ENCODE measurements at regions not wholly inside any gene's neighbourhood (a gene's known extent, or its start where the extent isn't known, plus 50 kb on each side); places are given as distances from the start of the nearest gene placed in this dataset.
A peak's percentile ranks its signal among the peaks of the same experiment; 100 is the strongest.
"Not testable (repeated sequence)": the region's sequence is repeated elsewhere in the genome, so short reads cannot be mapped to it uniquely, and the experiment has no call there.

- intact Hi-C loops (cut with DNase I), result loop anchor here in 1 of 2 donors (2.0 to 5.0 kb wide), 3 partner anchors 61 to 104 kb away; partner anchors contain the start of gene EEPD1
These were observed 104.7 kb upstream of the EEPD1 start for GRCh38 chr7:36048141-36048901.

GRCh38 chr7:36048902-36049240 is 104.2 kb upstream of the EEPD1 start:
- intact Hi-C loops (cut with DNase I), result loop anchor here in 1 of 2 donors (2.0 to 5.0 kb wide), 3 partner anchors 62 to 104 kb away; partner anchors contain the start of gene EEPD1
- H3K27me3 ChIP-seq (ENCODE audit: control insufficient read depth in 1 of 2, insufficient read depth in 2 of 2, low read length in 1 of 2), result no peaks in the 10 kb centered on the region
- no peak overlapping the region for H3K27ac ChIP-seq (ENCODE audit: low read depth in 1 of 2, low read length in 2 of 2)
- WGBS, 2 donors, result 33 to 37% methylated on average over 2 of the region's 2 CpGs
- no peaks in the 10 kb centered on the region for H3K9me3 ChIP-seq (ENCODE audit: control insufficient read depth, low read length)
- H3K36me3 ChIP-seq (ENCODE audit: control insufficient read depth in 1 of 2, insufficient read depth in 2 of 2, low read length in 1 of 2), result no peaks in the 10 kb centered on the region
- peaks cover 10 to 15% of the 10 kb centered on the region in 2 donors for H3K4me1 ChIP-seq (ENCODE audit: control insufficient read depth in 1 of 2, insufficient read depth in 2 of 2, low read length in 2 of 2)
- DNase-seq (no peak), ATAC-seq (ENCODE audit: low FRiP score) (no peak)
- H3K4me3 ChIP-seq (ENCODE audit: low read length in 2 of 2), result no peak overlapping the region

More at GRCh38 chr7:36048141-36048901, 104.7 kb upstream of the EEPD1 start:
- peak; percentile 77 for ATAC-seq (ENCODE audit: low FRiP score)
- 3 to 7% methylated on average over 5 of the region's 5 CpGs for WGBS, 2 donors
- Histone ChIP-seq H3K36me3 (ENCODE audit: control insufficient read depth in 1 of 2, insufficient read depth in 2 of 2, low read length in 1 of 2) (no peaks in the 10 kb centered on the region), H3K9me3 (ENCODE audit: control insufficient read depth, low read length) (no peaks in the 10 kb centered on the region), H3K27me3 (ENCODE audit: control insufficient read depth in 1 of 2, insufficient read depth in 2 of 2, low read length in 1 of 2) (no peaks in the 10 kb centered on the region), H3K4me3 (ENCODE audit: low read length in 2 of 2) (no peak overlapping the region), H3K27ac (ENCODE audit: low read depth in 1 of 2, low read length in 2 of 2) (peak overlapping the region in 1 of 2 donors; percentile 19), H3K4me1 (ENCODE audit: control insufficient read depth in 1 of 2, insufficient read depth in 2 of 2, low read length in 2 of 2) (peaks cover 10 to 15% of the 10 kb centered on the region in 2 donors)
- DNase-seq, result no peak

- DNase-seq, result no peak
- no peak overlapping the region for H3K27ac ChIP-seq (ENCODE audit: low read depth in 1 of 2, low read length in 2 of 2)
- no peaks in the 10 kb centered on the region for H3K9me3 ChIP-seq (ENCODE audit: control insufficient read depth, low read length)
- WGBS, 2 donors, result 52 to 65% methylated on average over 4 of the region's 4 CpGs
- H3K4me1 ChIP-seq (ENCODE audit: control insufficient read depth in 1 of 2, insufficient read depth in 2 of 2, low read length in 2 of 2), result peaks cover 0 to 9% of the 10 kb centered on the region in 2 donors
- H3K4me3 ChIP-seq (ENCODE audit: low read length in 2 of 2), result no peak overlapping the region
- no peaks in the 10 kb centered on the region for H3K36me3 ChIP-seq (ENCODE audit: control insufficient read depth in 1 of 2, insufficient read depth in 2 of 2, low read length in 1 of 2)
- ATAC-seq (ENCODE audit: low FRiP score), result no peak
- intact Hi-C loops (cut with DNase I), result no loop called here
- peaks cover 0 to 2% of the 10 kb centered on the region in 2 donors for H3K27me3 ChIP-seq (ENCODE audit: control insufficient read depth in 1 of 2, insufficient read depth in 2 of 2, low read length in 1 of 2)
These were observed 101.6 kb upstream of the EEPD1 start for GRCh38 chr7:36051501-36051900.

- H3K9me3 ChIP-seq (ENCODE audit: control insufficient read depth, low read length), result no peaks in the 10 kb centered on the region
- H3K36me3 ChIP-seq (ENCODE audit: control insufficient read depth in 1 of 2, insufficient read depth in 2 of 2, low read length in 1 of 2), result no peaks in the 10 kb centered on the region
- H3K27ac ChIP-seq (ENCODE audit: low read depth in 1 of 2, low read length in 2 of 2), result no peak overlapping the region
- H3K4me1 ChIP-seq (ENCODE audit: control insufficient read depth in 1 of 2, insufficient read depth in 2 of 2, low read length in 2 of 2), result peaks cover 0 to under 1% of the 10 kb centered on the region in 2 donors
- intact Hi-C loops (cut with DNase I), result no loop called here
- no peak for DNase-seq
- H3K4me3 ChIP-seq (ENCODE audit: low read length in 2 of 2), result no peak overlapping the region
- WGBS, 2 donors, result 73 to 77% methylated on average over 3 of the region's 3 CpGs
- ATAC-seq (ENCODE audit: low FRiP score), result no peak
- peaks cover 0 to 2% of the 10 kb centered on the region in 2 donors for H3K27me3 ChIP-seq (ENCODE audit: control insufficient read depth in 1 of 2, insufficient read depth in 2 of 2, low read length in 1 of 2)
These were observed 99.5 kb upstream of the EEPD1 start for GRCh38 chr7:36053589-36053988.

- no peak overlapping the region for H3K27ac ChIP-seq (ENCODE audit: low read depth in 1 of 2, low read length in 2 of 2)
- H3K36me3 ChIP-seq (ENCODE audit: control insufficient read depth in 1 of 2, insufficient read depth in 2 of 2, low read length in 1 of 2), result no peaks in the 10 kb centered on the region
- intact Hi-C loops (cut with DNase I), result no loop called here
- WGBS, 2 donors, result 81 to 89% methylated on average over 2 of the region's 2 CpGs
- H3K4me1 ChIP-seq (ENCODE audit: control insufficient read depth in 1 of 2, insufficient read depth in 2 of 2, low read length in 2 of 2), result no peaks in the 10 kb centered on the region
- no peak for DNase-seq
- ATAC-seq (ENCODE audit: low FRiP score), result no peak
- H3K9me3 ChIP-seq (ENCODE audit: control insufficient read depth, low read length), result no peaks in the 10 kb centered on the region
- H3K27me3 ChIP-seq (ENCODE audit: control insufficient read depth in 1 of 2, insufficient read depth in 2 of 2, low read length in 1 of 2), result peaks cover 0 to 2% of the 10 kb centered on the region in 2 donors
- H3K4me3 ChIP-seq (ENCODE audit: low read length in 2 of 2), result no peak overlapping the region
These were observed 98.4 kb upstream of the EEPD1 start for GRCh38 chr7:36054637-36055036.

GRCh38 chr7:36055207-36055606 is 97.8 kb upstream of the EEPD1 start:
- Histone ChIP-seq H3K9me3 (ENCODE audit: control insufficient read depth, low read length) (no peaks in the 10 kb centered on the region), H3K36me3 (ENCODE audit: control insufficient read depth in 1 of 2, insufficient read depth in 2 of 2, low read length in 1 of 2) (no peaks in the 10 kb centered on the region), H3K27ac (ENCODE audit: low read depth in 1 of 2, low read length in 2 of 2) (no peak overlapping the region), H3K4me1 (ENCODE audit: control insufficient read depth in 1 of 2, insufficient read depth in 2 of 2, low read length in 2 of 2) (no peaks in the 10 kb centered on the region), H3K27me3 (ENCODE audit: control insufficient read depth in 1 of 2, insufficient read depth in 2 of 2, low read length in 1 of 2) (peaks cover 0 to 2% of the 10 kb centered on the region in 2 donors), H3K4me3 (ENCODE audit: low read length in 2 of 2) (no peak overlapping the region)
- intact Hi-C loops (cut with DNase I), result no loop called here
- WGBS, 2 donors, result 92 to 95% methylated on average over 4 of the region's 4 CpGs
- DNase-seq (no peak), ATAC-seq (ENCODE audit: low FRiP score) (no peak)

GRCh38 chr7:36057323-36057722 is 95.7 kb upstream of the EEPD1 start:
- ATAC-seq (ENCODE audit: low FRiP score) (no peak), DNase-seq (no peak)
- H3K9me3 ChIP-seq (ENCODE audit: control insufficient read depth, low read length), result no peaks in the 10 kb centered on the region
- intact Hi-C loops (cut with DNase I), result no loop called here
- H3K27me3 ChIP-seq (ENCODE audit: control insufficient read depth in 1 of 2, insufficient read depth in 2 of 2, low read length in 1 of 2), result peaks cover 0 to 2% of the 10 kb centered on the region in 2 donors
- WGBS, 2 donors, result 69 to 81% methylated on average over 4 of the region's 4 CpGs
- H3K27ac ChIP-seq (ENCODE audit: low read depth in 1 of 2, low read length in 2 of 2), result no peak overlapping the region
- H3K36me3 ChIP-seq (ENCODE audit: control insufficient read depth in 1 of 2, insufficient read depth in 2 of 2, low read length in 1 of 2), result no peaks in the 10 kb centered on the region
- H3K4me1 ChIP-seq (ENCODE audit: control insufficient read depth in 1 of 2, insufficient read depth in 2 of 2, low read length in 2 of 2), result no peaks in the 10 kb centered on the region
- no peak overlapping the region for H3K4me3 ChIP-seq (ENCODE audit: low read length in 2 of 2)

- ATAC-seq (ENCODE audit: low FRiP score) (no peak), DNase-seq (no peak)
- H3K4me3 ChIP-seq (ENCODE audit: low read length in 2 of 2), result no peak overlapping the region
- no peak overlapping the region for H3K27ac ChIP-seq (ENCODE audit: low read depth in 1 of 2, low read length in 2 of 2)
- intact Hi-C loops (cut with DNase I), result no loop called here
- H3K9me3 ChIP-seq (ENCODE audit: control insufficient read depth, low read length), result no peaks in the 10 kb centered on the region
- H3K27me3 ChIP-seq (ENCODE audit: control insufficient read depth in 1 of 2, insufficient read depth in 2 of 2, low read length in 1 of 2), result peaks cover 0 to 2% of the 10 kb centered on the region in 2 donors
- H3K36me3 ChIP-seq (ENCODE audit: control insufficient read depth in 1 of 2, insufficient read depth in 2 of 2, low read length in 1 of 2), result no peaks in the 10 kb centered on the region
- WGBS, 2 donors, result 94 to 96% methylated on average over 9 of the region's 9 CpGs
- no peaks in the 10 kb centered on the region for H3K4me1 ChIP-seq (ENCODE audit: control insufficient read depth in 1 of 2, insufficient read depth in 2 of 2, low read length in 2 of 2)
These were observed 94.9 kb upstream of the EEPD1 start for GRCh38 chr7:36058020-36058592.

GRCh38 chr7:36060388-36060787 is 92.7 kb upstream of the EEPD1 start:
- H3K4me1 ChIP-seq (ENCODE audit: control insufficient read depth in 1 of 2, insufficient read depth in 2 of 2, low read length in 2 of 2); H3K9me3 ChIP-seq (ENCODE audit: control insufficient read depth, low read length); DNase-seq; ATAC-seq (ENCODE audit: low FRiP score); H3K27me3 ChIP-seq (ENCODE audit: control insufficient read depth in 1 of 2, insufficient read depth in 2 of 2, low read length in 1 of 2); intact Hi-C loops (cut with DNase I); H3K27ac ChIP-seq (ENCODE audit: low read depth in 1 of 2, low read length in 2 of 2); H3K4me3 ChIP-seq (ENCODE audit: low read length in 2 of 2); H3K36me3 ChIP-seq (ENCODE audit: control insufficient read depth in 1 of 2, insufficient read depth in 2 of 2, low read length in 1 of 2): not testable (repeated sequence)
- WGBS, 2 donors, result 80% methylated on average over 11 of the region's 11 CpGs
